ENCODE measurements at regions not wholly inside any gene's neighbourhood (a gene's known extent, or its start where the extent isn't known, plus 50 kb on each side); places are given as distances from the start of the nearest gene placed in this dataset.

DNA sequence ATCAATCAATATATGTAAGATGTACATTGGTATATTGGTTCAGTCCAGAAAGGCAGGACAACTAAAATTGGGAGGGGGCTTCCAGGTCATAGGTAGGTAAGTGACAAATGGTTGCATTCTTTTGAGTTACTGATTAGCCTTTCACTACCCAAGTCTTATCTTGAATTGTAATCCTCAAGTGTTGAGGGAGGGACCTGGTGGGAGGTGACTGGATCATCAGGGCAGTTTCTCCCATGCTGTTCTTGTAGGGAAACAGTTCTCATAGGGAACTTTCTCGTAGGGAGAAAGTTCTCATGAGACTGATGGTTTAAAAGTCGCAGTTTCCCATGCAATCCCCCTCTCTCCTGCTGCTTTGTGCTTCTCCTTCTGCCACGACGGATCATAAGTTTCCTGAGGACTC is 809.2 kb downstream of the KCNT2 start:
- DNase-seq, result no peak

DNA sequence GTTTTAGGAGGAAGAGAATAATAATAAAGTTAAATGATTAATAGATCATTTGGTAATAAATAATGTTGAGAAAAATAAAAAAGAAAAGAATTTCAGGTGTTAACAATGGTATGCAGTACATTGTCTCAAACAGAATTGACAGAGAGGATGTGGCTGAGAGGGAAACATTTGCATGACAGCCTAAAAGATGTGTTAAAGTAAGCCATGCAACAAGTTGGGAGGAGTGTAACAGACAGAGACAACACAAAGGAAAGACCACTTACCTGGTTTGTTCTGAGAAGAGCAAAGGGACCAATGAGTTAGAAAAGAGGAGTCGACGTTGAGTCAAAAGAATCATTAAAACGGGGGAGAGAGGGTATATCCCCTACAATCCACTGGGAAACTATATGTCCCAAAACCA is 814.0 kb downstream of the KCNT2 start:
- no peak for DNase-seq

DNA sequence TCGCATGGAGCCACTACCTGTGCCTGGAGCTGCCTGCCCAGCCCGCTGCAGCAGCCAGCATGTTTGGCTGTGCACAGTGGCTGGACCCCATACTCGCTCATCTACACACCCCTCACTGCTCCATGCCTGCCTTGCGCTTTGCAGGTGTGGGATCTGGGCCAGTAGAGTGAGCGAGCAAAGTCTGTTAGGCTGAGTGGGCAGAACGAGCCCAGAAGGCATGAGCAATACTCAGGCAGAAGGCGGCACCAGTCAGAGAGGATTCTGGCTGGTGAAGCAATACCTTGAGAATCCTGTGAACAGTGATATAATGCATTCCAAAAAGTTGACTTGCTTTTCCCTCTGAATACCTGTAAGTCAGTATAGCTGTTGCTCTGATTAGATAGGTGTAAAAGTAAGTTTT is 816.4 kb downstream of the KCNT2 start:
- no peak for DNase-seq

DNA sequence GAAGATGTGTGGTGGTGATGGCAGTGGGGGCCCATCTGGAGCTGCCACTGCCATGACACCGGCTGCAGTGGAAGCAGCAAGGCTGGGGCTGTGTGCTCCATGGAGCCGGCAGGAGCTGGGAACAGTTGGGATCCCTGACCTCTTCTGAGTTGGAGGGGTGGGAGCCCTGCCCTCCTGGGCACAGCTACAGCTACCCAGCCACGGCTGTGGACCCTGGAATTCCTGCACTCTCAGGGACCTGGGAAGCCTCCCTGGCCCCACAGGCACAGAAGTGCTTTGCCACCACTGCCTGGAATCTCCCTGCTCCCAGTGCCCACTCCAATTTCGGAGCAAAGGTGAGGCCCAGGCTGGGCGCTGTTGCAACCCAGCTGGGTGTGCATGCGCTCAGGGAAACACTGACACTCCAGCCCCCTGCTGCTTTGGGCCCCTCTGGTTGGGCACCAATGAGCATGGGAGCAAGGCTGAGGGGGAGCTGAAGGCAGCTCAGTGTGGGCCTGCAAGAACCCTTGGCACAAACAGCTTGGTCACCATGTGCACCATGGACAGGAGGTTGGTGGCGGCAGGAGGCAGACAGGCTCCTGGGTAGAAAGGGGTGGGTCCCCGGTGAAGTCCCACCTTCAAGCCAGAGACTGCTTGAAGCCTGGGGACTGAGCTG is 817.6 kb downstream of the KCNT2 start:
- DNase-seq, result no peak

DNA sequence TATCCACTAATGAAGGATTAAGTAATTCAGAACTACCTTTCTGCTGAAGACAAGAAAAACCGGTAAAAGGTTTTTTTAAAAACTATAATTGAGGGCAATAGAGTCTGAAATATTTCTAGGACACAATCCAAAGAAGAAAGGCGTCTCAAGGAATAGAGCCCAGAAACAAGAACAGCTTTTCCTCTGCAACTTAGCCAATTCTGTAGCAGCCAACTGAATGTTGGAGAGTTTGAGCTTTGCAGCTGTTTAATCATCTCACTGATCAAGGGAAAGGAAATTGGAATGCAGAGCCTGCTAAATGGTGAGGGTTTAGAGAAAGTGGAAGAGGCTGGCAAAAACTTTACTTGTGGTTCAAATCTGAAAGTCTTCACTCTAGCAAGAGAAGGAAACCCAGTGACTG is 818.9 kb downstream of the KCNT2 start:
- no peak for DNase-seq

DNA sequence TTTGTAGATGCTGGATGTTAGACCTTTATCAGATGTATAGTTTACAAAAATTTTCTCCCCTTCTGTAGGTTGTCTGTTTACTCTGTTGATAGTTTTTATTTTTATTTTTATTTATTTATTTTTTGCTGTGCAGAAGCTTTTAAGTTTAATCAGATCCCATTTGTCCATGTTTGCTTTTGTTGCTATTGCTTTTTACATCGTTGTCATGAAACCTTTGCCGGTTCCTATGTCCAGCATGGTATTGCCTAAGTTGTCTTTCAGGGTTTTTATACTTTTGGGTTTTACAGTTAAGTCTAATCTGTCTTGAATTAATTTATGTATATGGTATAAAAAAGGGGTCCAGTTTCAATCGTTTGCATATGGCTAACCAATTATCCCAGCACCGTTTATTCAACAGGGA is 819.5 kb downstream of the KCNT2 start:
- no peak for DNase-seq

DNA sequence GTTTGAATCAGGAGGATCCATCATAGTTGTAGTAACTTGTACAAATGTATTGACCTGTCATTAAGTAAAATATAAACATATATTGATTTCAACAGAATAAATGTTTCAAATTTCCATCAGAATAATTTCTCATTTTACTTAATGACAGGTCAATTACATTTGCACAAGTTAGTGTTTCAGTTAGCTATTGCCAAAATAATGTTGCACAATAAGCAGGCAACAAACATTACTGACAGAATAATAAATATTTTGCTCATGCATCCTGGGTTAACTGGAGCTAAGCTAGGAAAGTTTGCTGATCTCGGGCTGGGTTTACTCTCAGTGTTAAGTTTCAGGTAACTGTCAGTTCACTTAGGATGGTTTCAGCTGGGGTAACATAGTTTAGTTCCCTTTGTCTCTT is 822.4 kb downstream of the KCNT2 start:
- no peak for DNase-seq

DNA sequence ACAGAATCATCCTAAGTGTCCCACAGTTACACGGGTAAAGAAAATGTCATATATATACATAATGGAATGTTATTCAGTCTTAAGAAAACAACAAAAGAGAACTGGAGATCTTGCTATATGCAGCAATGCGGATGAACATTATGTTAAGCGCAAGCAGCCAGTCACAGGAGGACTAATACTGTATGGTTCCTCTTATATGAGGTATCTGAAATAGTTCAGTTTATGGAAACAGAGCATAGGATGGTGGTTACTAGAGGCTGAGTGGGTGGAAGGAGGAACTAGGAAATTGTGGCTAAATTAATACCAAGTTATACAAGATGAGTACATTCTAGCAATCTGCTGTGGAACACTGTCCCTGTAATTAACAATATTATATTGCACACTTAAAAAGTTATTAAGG is 834.3 kb downstream of the KCNT2 start:
- no peak for DNase-seq

DNA sequence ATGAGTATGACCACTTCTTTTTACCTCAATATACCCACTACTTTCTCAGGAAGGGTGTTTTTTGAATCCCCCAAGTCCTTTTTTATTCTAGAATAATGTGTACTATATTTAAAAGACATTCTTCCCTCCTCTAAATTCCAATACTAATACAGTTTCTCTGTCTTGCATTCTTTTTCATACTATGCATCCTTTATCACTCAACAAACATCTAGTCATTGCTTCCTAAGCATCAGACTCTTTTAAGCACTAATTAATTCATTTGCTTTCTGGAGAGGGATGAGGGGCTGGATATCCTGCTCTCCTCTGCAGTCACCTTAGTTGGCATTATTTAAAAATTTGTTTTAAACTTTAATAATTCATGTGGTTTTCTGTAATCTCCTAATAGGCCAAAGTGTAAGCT is 838.8 kb downstream of the KCNT2 start:
- DNase-seq, result no peak

DNA sequence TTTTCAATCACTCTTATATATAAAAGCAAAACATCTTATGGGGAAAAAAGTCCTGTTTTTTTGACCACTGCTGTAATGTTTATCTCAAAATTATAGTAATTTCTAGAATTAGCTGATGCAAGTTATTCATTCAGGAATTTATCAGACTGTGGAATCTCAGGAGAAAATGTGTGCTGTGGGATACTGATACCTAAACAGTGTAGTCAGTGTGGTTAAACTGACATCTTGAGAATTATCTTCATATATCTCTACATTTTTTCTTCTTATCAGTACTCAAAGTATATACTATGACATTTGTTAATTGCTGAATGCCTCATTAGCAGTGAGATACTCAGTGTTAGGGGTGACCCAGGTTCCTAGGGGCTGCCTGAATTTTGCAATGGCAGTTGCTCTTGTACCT is 839.3 kb downstream of the KCNT2 start:
- DNase-seq, result no peak

DNA sequence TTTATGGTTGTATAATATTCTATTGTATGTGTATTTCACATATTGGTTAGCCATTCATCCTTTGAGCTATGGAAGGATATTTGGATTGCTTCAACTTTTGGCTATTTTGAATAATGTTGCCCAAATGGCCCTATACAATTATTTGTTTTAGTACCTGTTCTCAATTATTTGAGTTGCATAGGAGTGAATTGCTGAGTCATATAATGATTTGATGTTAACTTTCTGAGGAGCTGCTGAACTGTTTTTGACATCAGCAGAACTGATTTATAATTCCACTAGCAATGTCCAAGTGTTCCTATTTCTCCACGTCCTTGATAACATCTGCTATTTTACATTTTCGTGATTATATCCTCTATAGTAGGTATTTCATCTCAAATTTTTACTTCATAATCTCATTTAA is 839.9 kb downstream of the KCNT2 start:
- DNase-seq, result no peak

DNA sequence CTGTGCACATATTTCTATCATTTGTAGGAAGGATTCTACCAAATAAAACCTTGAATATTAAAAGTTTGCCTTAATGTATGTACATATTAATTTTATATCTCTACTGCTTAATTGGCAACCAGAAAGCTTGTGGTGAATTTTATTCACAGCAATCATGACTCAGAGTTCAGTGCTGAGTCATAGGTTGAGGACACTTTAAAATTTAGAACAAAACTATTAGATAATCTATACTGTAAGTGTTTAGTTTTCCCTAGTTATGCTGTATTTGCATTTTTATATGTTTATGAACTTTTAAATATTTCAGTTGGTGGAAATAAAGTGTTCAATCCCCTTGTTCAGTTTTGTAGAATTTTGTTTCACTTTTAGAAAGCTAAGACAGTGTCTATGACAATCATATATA is 841.5 kb downstream of the KCNT2 start:
- DNase-seq, result no peak

DNA sequence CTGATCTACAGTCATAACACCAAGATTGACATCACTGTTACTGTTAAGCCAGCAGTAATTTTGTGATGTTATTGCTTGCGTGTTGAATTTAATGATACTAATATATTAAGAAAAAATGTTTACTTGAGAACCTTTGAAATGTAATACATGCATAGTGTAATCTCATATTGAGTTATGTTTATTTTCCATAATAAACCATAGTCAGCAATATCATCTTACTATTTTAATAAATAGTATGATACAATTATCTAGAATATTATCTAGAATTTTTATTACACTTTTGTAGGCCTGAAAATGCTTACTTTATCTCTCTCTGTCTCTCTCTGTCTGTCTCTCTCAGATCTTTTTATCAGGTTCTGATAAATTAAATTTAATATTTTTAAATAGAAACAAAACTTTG is 843.1 kb downstream of the KCNT2 start:
- no peak for DNase-seq

DNA sequence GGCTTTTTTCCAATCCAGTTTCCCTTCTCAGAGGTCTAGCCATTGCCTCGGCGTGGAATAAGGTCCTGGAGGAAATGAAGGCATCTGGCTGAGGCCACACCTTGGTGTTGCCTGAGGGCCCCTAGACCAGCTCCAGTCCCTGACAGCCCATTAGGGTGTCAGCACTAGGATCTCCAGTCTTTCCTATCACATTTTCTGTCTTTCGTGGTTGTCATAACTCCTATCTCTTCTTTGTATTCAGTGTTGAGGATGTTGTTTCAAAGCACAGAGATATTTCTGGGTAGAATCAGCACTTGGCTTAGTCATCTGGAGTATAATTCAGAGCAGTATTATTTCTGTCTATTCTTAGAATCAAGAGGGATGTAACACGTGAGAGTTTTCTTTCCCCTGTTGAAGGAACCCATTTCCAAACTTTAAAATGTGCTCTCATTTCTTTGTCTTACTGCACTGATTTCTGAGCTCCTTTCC is 844.3 kb downstream of the KCNT2 start:
- no peak for DNase-seq

DNA sequence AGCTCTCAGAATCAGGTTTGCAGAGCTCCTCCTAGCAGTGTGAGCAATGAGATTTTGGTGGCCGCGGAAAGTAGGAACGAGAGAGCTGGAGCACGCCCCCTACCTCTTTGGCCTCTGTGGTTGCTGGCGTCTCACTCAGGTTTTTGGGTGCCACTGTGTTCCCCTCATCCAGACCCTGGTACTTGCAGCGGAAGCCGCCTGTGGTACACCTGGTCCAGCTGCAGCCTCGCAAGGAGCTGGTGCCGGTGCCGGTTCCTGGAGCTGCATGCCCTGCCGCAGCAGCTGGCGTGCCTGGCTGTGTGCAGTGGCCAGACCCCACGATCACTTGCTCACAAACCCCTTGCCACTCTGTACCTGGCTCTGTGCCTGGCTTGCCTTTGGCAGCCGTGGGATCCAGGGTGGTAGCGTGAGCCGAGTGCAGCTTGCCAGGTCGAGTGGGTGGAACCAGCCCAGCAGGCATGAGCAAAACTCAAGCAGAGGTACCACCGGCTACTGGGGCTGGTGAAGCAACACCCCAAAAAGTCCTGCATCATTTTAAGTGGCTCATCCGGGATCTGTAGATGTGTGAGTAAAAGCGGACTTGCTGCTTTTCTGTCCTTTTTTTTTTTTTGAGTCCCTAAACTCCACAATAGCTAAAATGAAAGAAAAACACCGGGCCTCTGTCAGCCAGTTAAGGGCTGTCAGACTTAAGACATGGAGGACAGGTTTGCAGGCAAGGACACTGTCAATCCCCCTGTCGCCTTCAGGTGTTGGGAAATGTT is 844.9 kb downstream of the KCNT2 start:
- DNase-seq, result no peak

DNA sequence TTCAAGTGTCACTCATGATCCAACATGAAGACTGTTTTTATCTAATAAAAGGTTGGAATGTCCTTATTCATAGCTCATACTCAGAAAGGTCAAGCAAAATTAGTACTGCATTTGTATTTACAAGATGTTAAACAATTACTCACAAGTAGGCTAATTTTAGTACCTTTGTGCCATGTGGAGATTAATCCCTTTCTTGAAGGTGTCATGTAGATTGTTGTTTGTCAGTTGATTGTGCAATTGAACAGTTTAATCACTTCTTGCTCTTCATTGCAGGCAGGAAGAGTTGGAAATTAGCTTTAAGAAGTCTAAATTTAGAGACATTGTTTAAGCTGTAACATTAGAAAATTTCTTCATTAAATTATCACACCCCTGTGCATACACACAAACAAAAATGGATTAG is 847.1 kb downstream of the KCNT2 start:
- no peak for DNase-seq

DNA sequence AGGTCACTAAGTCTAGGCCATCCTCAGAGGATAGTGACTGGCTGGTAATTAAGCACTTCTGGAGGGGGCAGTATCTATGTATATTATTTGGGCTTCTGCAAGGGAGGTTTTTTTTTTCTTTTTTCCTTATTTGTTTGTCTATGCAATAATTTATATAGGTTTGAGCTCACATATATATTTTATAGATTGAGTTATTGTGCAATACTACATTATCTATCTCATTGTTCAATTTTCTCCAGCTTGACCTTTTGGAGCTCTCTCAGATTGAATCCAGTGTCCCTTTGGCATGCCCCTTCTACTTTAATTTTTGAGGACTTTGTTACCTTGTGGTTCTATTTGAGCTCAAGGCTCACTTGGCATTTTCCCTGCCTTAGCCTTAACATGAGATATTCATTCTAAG is 852.1 kb downstream of the KCNT2 start:
- DNase-seq, result no peak

DNA sequence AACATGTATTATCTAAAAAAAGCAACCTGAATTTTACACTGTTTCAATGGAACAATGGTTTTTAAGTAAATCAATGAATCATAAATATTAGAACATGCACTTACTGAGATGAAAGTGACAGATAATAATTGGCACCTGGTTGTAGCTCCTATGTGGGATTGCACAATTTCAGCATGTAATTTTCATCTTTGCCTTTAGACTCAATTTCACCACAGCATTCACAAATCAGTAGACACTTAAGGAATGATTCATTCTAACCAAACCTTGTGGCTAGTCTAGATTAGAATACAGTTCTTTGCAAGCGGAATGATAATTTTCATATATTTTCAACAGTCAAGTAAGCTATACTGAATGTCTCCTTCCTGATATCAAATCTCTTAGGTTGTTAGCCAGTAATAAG is 853.4 kb downstream of the KCNT2 start:
- no peak for DNase-seq

DNA sequence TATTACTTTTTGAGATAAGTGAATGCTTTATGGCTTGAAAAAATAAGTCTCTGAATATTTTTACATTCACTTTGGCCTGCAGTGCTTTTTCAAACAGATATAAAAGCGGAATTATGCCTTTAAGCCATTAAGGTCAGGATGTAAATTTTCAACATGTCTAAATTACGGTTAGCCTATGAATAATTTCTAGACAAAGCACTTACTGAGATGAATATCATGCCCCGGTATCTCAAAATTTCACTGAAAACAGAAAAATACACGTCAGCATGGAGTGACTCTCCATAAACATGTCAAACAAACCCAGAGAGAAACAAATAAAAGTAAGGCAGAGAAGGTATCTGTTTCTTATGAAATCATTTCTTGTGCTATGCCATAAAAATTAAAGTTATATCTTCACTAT is 853.9 kb downstream of the KCNT2 start:
- no peak for DNase-seq

DNA sequence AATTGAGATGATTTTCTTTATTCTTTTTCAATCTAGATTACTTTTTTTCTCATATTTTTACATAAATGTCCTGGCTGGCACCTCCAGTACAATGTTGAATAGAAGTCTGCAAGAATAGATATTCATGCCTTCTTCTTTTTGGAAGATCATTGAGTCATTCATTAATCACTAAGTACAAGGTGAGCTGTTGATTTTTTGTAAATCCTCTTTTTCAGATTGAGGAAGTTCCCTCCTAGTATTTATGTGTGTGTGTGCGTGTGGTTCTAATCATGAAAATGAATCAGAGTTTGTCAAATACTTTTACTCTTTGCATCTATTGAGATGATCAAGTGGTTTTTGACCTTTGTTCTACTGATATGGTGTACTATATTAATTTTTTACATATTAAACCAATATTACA is 859.3 kb downstream of the KCNT2 start:
- no peak for DNase-seq

DNA sequence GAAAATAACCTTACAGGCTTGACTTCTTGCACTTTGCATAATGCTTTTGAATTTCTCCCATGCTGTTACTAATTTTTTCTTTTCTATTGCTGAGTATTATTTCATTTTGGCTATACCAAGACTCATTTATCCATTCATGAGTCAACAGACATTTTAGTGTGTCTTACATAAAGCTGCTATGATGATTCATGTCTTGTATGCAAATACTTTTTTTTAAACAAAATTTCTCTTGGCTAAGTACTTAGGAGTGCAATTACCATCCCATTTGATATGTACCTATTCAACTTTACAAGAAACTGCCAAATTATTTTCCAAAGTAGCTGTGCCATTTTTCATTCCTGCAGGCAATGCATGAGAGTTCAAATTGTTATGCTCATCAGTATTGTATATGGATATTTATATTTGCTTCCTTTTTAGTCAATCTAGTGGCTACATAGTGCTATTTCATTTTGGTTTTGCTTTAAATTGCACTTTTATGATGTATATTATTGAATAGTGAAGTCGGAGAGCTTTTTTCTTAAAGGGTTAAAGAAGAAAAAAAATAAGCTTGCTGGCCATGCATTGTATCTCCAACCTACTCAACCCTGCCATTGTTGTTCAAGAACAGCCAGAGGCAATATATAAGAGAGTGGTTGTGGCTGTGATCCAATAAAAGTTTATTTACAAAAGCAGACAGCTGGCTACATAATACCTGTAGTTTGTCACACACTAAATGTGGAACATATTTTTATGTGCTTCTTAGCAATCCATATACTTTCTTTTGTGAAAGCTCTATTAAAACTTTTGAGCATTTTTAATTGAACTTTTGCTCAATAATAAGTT is 862.8 kb downstream of the KCNT2 start:
- no peak for DNase-seq

DNA sequence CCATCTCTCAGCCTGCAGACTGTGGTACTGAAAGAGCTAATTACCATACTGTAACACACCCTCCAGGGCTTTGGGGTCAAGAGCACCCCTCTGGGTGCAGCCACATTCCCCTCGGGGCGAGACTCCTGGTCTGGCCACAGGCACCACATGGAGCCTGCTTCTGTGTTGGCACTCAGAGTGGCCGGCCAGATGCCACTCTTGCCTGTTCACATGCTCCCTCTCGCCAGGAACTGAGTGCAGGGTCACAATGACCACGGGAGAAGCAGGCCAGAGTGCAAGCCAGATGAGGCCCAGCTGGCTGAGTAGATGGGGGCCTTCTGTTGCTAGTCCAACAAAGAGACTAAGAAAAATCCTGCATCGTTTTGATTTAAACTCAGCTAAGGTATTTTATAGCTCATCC is 864.0 kb downstream of the KCNT2 start:
- no peak for DNase-seq

DNA sequence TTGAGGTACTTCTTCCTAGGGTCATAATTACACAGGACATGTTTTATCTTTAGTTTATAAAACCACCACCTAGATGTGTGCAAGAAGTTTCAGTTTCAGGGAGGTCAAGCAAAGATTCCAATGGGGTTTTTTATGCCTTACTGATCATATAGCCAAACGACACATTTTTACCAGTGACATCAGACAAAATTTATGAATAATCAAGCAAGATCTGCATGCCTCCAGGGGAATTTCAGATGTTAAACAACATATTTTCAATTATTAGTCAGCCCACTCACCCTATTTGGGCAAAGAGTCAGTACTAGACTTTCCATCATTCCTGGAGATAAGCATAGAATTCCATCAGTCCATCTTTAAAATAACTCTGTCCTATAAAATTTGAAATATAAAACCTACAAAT is 867.4 kb downstream of the KCNT2 start:
- no peak for DNase-seq
